Left ventricle myocardium superior (tissue), 1 donor: ENCODE measurements at regions not wholly inside any gene's neighbourhood (a gene's known extent, or its start where the extent isn't known, plus 50 kb on each side); places are given as distances from the start of the nearest gene placed in this dataset.

Experiments
- ATAC-seq: fragments of 200-7000 bp; cut with Tn5 transposase; one replicate; pipeline ENCODE4 v1.9.1; 2020; ENCODE audit warnings: mild to moderate bottlenecking, moderate library complexity
- DNase-seq: peaks from one replicate; pipeline ENCODE4 v3.0.0-alpha.2; 2020
- intact Hi-C: fragments of 100-400 bp; cut with micrococcal nuclease; formaldehyde crosslinking; loops from one replicate; pipeline ENCODE4 v1.11.0; 2022
- donor health status: DM: no; HTN: yes; CAD: no; lungs with severe emphysema.

DNA sequence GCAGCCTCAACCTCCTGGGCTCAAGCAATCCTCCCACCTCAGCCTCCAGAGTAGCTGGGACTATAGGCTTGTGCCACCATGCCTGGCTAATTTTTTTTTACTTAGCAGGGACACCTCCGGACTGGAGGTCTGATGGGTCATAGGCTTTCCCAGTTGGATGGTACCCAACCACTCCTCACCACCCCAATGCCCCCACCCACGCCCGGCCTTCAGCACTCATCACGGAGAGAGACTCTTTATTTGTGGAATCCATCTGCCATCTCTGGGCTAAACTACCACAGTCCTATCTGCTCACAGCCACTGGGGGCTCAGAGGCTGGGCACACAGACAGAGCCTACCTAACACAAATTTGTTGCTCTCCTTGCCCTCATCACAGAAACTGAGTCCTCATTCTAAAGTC, 58.3 kb upstream of the STXBP1 start:
- intact Hi-C loops = no loop called here
- DNase-seq (no peak), ATAC-seq (no peak)

GRCh38 chr9:127554966-127555839, 56.9 kb upstream of the STXBP1 start:
- ATAC-seq (no peak), DNase-seq (no peak)
- intact Hi-C loops = no loop called here

DNA sequence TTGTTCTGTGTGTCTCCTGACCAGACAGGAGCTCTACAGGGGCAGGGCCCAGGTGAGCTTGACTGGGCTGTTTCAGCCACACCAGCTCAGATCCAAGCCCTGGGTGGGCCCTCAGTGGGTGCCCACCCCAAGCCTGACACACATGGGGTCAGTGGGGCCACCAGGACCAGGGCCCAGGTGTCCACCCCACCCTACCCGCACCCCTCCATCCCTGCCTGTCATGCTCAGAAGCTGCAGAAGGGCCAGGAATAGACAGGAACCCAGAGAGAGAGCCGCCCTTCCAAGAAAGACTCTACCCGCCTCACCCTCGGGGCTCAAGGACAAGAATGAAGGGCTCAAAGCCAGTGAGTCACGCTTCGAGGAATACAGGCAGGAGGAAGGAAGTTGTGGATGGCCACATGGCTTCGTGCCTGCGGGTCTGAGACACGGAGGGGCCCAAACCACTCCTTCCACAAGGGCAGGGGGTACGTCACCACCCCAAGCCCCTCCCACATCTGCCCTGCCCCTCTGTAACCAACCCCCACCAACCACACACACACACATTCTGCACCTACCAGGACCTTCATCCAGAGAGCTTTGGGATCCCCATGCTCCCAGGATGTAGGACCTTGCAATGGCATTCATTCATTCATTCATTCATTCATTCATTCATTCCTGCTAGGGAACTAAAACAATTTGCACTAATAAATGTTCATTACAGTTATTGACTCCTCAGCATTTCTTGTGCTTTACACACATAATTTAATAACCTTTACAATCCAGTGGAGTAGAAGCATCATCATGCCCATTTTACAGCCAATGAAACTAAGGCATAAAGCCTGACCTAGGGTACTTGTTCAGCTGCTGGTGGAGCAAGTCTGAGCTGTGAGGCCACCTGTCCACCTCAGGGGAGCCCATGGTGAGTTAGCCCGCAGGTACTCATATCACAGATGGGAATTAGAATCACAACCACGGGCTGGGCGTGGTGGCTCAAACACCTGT, 55.9 kb upstream of the STXBP1 start:
- DNase-seq (peak; percentile 64), ATAC-seq (peak; percentile 55)
- intact Hi-C loops = no loop called here

- intact Hi-C loops = no loop called here
- DNase-seq = no peak
Observed at GRCh38 chr9:127556871-127557270, 55.2 kb upstream of the STXBP1 start.

DNA sequence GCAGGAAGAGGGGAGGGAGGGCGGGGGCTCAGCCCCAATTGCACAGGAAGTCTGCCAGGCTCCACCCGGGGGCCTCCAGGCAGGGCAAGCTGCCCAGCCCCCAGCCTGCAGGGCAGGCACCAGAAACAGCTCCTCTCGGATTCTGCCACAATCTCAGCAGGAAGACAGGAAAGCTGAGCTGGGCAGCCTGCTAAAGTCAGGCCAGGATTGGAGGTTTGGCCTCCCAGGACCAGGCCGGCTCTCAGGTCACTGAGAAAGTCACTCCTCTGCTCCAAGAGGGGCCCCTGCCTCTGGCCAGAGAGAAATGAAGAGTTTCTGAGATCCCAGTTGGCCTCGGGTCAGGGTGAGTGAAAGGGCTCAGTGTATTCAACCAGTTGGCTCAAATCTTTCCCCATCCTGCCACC, 54.6 kb upstream of the STXBP1 start:
- ATAC-seq (peak; percentile 37), DNase-seq (peak; percentile 60)
- intact Hi-C loops = no loop called here

More at GRCh38 chr9:127556871-127557270, 55.2 kb upstream of the STXBP1 start:
- no peak for ATAC-seq

- no peak for ATAC-seq
- no peak for DNase-seq
- intact Hi-C loops = no loop called here
Observed at GRCh38 chr9:127557998-127558546, 54.0 kb upstream of the STXBP1 start.

DNA sequence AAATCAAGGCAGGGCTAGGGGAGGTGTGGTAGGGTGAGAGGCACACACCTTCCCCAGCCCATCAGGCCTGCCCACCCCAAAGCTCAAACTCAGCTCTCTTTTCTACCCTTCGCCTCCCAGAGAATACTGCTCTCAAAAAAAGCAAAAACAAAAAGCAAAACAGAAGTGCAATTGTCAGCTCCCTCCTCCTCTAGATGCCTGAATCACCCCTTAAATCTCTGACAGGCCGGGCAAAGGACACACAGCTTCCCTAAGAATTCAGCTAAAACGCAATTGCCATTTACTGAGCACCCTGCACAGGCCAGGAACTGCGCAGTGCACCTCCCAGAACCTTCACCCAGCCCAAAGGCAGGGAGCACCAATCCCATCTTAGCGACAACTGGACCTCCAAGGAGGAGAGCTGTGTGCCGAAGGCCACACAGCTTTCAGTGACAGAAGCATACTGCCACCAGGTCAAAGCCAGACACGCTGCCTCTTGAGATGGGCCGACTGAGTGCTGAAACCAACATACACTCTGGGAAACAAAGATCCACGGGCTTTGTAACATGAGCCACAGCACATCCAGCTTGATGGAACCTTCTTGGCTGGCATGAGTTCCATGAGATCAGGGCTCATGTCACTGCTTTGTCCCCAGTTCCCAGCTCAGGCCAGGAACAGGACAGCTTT, 53.4 kb upstream of the STXBP1 start:
- intact Hi-C loops = no loop called here
- no peak for DNase-seq
- no peak for ATAC-seq

DNA sequence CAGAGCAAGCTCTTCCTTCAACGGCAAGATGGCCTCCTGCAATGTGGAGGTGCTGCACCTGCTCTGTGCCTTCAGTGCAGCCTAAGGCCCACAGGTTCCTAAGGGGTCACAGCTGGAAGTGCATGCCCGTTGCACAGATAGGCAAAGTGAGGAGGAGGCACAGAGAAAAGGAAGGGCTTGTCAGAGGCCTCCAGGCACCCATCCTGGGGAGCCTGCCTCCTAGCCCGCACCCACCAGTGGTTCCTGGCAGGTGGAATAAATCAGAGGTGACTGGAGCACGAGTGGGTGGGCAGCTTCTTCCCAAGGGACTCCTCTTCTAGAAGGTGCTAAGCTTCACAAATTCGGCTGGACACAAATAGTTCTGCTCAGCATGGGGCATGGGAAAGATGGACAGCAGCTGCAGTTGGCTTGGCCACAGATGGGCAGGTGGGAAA, 52.8 kb upstream of the STXBP1 start:
- DNase-seq = no peak
- ATAC-seq = no peak
- intact Hi-C loops = no loop called here

- DNase-seq (peak; percentile 77), ATAC-seq (peak; percentile 77)
- intact Hi-C loops = no loop called here
Observed at GRCh38 chr9:127561491-127562278, 50.4 kb upstream of the STXBP1 start.
